ENCODE measurements at regions not wholly inside any gene's neighbourhood (a gene's known extent, or its start where the extent isn't known, plus 50 kb on each side); places are given as distances from the start of the nearest gene placed in this dataset.

DNA sequence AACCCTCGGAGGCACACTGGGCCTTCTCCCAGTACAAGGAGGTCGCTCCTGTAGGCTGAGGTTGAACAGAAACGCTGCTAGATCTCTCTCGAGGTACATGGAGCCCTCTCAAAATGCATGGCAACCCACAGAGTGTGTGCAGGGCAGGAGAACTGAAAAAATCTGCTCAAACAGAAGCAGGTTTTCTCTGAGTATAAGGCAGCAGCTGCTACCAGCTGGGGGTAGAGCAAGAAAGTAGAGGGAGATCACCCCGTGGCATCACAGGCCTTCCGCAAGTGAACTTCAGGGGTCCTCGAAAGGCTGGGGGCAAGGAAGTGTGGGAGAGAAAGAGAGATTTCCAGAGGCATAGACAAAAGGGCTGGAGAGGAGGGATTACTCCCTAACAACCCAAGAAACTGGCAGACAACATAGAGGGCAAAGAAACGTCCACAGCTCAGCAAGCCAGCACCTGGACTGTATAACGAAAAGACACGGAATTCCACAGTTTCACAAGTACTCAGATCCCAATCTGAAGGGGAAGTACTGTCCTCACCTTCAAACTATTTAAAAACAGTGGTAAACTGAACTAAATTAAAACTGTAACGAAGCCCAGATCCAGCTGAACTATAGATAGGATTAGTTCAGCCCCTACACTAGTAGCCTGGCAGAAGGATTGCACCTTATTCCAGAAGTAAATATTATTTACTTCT lies 299.2 kb downstream of the IPMK start (continued):
- TF ChIP-seq, protein P1, sequence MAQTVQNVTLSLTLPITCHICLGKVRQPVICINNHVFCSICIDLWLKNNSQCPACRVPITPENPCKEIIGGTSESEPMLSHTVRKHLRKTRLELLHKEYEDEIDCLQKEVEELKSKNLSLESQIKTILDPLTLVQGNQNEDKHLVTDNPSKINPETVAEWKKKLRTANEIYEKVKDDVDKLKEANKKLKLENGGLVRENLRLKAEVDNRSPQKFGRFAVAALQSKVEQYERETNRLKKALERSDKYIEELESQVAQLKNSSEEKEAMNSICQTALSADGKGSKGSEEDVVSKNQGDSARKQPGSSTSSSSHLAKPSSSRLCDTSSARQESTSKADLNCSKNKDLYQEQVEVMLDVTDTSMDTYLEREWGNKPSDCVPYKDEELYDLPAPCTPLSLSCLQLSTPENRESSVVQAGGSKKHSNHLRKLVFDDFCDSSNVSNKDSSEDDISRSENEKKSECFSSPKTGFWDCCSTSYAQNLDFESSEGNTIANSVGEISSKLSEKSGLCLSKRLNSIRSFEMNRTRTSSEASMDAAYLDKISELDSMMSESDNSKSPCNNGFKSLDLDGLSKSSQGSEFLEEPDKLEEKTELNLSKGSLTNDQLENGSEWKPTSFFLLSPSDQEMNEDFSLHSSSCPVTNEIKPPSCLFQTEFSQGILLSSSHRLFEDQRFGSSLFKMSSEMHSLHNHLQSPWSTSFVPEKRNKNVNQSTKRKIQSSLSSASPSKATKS (CRISPR knock-in tag; IDR thresholded peaks at IDR 0.05), result no peak
- no peak for TF ChIP-seq STAT5B (CRISPR knock-in tag; IDR thresholded peaks at IDR 0.05)
- TF ChIP-seq ZNF737 (CRISPR knock-in tag; IDR thresholded peaks at IDR 0.05; ENCODE audit: borderline replicate concordance), result no peak
- TF ChIP-seq THAP11 (CRISPR knock-in tag; IDR thresholded peaks at IDR 0.05), result no peak
- TF ChIP-seq ZEB1 (IDR thresholded peaks at IDR 0.05; ENCODE audit: insufficient replicate concordance, low read depth), result no peak
- TF ChIP-seq, protein P2, sequence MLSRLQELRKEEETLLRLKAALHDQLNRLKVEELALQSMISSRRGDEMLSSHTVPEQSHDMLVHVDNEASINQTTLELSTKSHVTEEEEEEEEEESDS (CRISPR knock-in tag; IDR thresholded peaks at IDR 0.05; ENCODE audit: borderline replicate concordance), result no peak

DNA sequence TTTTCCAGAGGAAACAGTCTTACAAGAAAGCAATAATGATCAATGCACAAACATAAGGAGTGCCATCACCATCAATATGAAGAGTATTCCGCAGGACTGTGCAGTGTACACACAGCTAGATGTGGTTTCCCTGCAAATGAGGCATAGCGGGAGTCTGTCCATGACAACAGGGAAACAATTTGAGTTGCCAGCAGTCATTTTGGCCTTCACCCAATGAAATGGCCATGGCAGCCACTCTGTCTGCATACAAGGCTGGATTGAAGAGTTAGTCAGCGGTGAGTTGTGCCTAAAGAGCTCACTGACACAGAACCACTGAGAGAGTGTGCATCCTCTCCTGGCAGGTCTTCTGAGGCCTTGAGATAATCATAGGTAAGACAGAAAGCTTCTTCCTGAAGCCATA lies 303.3 kb downstream of the IPMK start:
- no peak for DNase-seq (ENCODE audit: low spot score)
- Histone ChIP-seq H3K9ac (ENCODE audit: insufficient read depth, low read depth, low read length) (no peak overlapping the region), H3K36me3 (replicated peaks in 1 of 2; ENCODE audit: control insufficient read depth in 1 of 2, insufficient read depth in 2 of 2, low read length in 2 of 2) (no peaks in the 10 kb centered on the region), H2AFZ (ENCODE audit: low read length) (no peak overlapping the region), H3K27me3 (ENCODE audit: control insufficient read depth in 1 of 2, insufficient read depth in 2 of 2, low read length in 2 of 2) (peaks cover 0 to 1% of the 10 kb centered on the region in 2 experiments; a peak in 1 of 5 replicates), H3K27ac (ENCODE audit: extremely low read length, insufficient read depth, low read length) (no peak overlapping the region), H3K4me2 (ENCODE audit: low read depth, low read length) (no peak overlapping the region), H3K4me3 (replicated peaks in 1 of 3; ENCODE audit: insufficient read depth in 1 of 3, low read depth in 2 of 3, low read length in 3 of 3) (no peak overlapping the region), H3K9me3 (ENCODE audit: low read length) (no peaks in the 10 kb centered on the region), H4K20me1 (ENCODE audit: insufficient read depth, low read length) (no peaks in the 10 kb centered on the region), H3K79me2 (ENCODE audit: insufficient read depth, low read length) (no peaks in the 10 kb centered on the region), H3K4me1 (ENCODE audit: insufficient read depth, low read length) (no peaks in the 10 kb centered on the region)
- intact Hi-C loops (cut with micrococcal nuclease; ENCODE audit: unreplicated experiment) (no loop called here), in situ Hi-C loops (cut with HindIII; ENCODE audit: extremely low pct_ligation_motif_present, low pct_unique_long_range_greater_than_20kb) (no loop called here)
- ATAC-seq, result no peak
- 13% methylated on average over 3 of the region's 3 CpGs for WGBS (ENCODE audit: low lambda C conversion rate)
- no TSS peak for BruUV-seq (replicated peaks)
- ChIA-PET POLR2A (no interaction called here), CTCF (ENCODE audit: low intra/inter-chr PET ratio, low total read pairs) (no interaction called here)
- FAIRE-seq, result no peak
- TF ChIP-seq, protein P3, sequence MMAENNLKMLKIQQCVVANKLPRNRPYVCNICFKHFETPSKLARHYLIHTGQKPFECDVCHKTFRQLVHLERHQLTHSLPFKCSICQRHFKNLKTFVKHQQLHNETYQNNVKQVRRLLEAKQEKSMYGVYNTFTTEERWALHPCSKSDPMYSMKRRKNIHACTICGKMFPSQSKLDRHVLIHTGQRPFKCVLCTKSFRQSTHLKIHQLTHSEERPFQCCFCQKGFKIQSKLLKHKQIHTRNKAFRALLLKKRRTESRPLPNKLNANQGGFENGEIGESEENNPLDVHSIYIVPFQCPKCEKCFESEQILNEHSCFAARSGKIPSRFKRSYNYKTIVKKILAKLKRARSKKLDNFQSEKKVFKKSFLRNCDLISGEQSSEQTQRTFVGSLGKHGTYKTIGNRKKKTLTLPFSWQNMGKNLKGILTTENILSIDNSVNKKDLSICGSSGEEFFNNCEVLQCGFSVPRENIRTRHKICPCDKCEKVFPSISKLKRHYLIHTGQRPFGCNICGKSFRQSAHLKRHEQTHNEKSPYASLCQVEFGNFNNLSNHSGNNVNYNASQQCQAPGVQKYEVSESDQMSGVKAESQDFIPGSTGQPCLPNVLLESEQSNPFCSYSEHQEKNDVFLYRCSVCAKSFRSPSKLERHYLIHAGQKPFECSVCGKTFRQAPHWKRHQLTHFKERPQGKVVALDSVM (CRISPR knock-in tag; IDR thresholded peaks at IDR 0.05), result no peak
- TF ChIP-seq, protein P4, sequence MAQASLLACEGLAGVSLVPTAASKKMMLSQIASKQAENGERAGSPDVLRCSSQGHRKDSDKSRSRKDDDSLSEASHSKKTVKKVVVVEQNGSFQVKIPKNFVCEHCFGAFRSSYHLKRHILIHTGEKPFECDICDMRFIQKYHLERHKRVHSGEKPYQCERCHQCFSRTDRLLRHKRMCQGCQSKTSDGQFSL (CRISPR knock-in tag; IDR thresholded peaks at IDR 0.05), result no peak
- TF ChIP-seq ZIK1 (CRISPR knock-in tag; IDR thresholded peaks at IDR 0.05; ENCODE audit: borderline replicate concordance, low read depth), result no peak
- no peak for TF ChIP-seq ISL2 (CRISPR knock-in tag; IDR thresholded peaks at IDR 0.05)
- TF ChIP-seq ZNF678 (CRISPR knock-in tag; IDR thresholded peaks at IDR 0.05), result no peak
- no peak for TF ChIP-seq ATF1 (CRISPR knock-in tag; IDR thresholded peaks at IDR 0.05)
- TF ChIP-seq ZFP37 (CRISPR knock-in tag; IDR thresholded peaks at IDR 0.05; ENCODE audit: borderline replicate concordance), result no peak
- no peak for TF ChIP-seq NPAS2 (CRISPR knock-in tag; IDR thresholded peaks at IDR 0.05; ENCODE audit: borderline replicate concordance)
- no peak for TF ChIP-seq FOXA3 (CRISPR knock-in tag; IDR thresholded peaks at IDR 0.05)
- TF ChIP-seq, protein P5, sequence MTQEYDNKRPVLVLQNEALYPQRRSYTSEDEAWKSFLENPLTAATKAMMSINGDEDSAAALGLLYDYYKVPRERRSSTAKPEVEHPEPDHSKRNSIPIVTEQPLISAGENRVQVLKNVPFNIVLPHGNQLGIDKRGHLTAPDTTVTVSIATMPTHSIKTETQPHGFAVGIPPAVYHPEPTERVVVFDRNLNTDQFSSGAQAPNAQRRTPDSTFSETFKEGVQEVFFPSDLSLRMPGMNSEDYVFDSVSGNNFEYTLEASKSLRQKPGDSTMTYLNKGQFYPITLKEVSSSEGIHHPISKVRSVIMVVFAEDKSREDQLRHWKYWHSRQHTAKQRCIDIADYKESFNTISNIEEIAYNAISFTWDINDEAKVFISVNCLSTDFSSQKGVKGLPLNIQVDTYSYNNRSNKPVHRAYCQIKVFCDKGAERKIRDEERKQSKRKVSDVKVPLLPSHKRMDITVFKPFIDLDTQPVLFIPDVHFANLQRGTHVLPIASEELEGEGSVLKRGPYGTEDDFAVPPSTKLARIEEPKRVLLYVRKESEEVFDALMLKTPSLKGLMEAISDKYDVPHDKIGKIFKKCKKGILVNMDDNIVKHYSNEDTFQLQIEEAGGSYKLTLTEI (CRISPR knock-in tag; conservative IDR thresholded peaks at IDR 0.05), result no peak
- TF ChIP-seq GABPB1 (CRISPR knock-in tag; IDR thresholded peaks at IDR 0.05), result no peak
- no peak for TF ChIP-seq ZNF343 (CRISPR knock-in tag; IDR thresholded peaks at IDR 0.05)

Measured in HepG2 (cell line).